HCT116 (cell line): ENCODE measurements at regions not wholly inside any gene's neighbourhood (a gene's known extent, or its start where the extent isn't known, plus 50 kb on each side); places are given as distances from the start of the nearest gene placed in this dataset.

Experiments
- ATAC-seq: fragments of 200-7000 bp; cut with Tn5 transposase; 2 replicates; pipeline ENCODE4 v1.9.1; 2020; ENCODE audit warnings: mild to moderate bottlenecking, moderate library complexity
- BruUV-seq: library from RNA; stranded (reverse); fragments of 400-500 nt; replicated peaks from 2 replicates; lab custom pipeline; 2021; lab: Mats Ljungman, UMichigan
- CTCF ChIA-PET: fragments of 300-600 bp; sonication (Branson Sonifier 250); formaldehyde crosslinking; loops from one replicate; lab custom pipeline; 2021; ENCODE audit warnings: antibody characterized with exemption; lab: Charles Lee
- POLR2A ChIA-PET: fragments of 300-600, 350-600 bp; sonication (Branson Sonifier 250); formaldehyde crosslinking; loops from one replicate; lab custom pipeline; 2021; ENCODE audit warnings: antibody characterized with exemption; lab: Charles Lee
- RAD21 ChIA-PET, 2 experiments: fragments of 300-600 bp; sonication (Branson Sonifier 250); formaldehyde crosslinking; loops; one replicate each; lab custom pipeline; 2023; ENCODE audit warnings: low total read pairs in 2 of 2; ENCODE audit not compliant: uncharacterized antibody in 2 of 2, unreplicated experiment in 2 of 2, low non-redundant PET in 1 of 2; lab: Charles Lee
- DNase-seq: peaks from one replicate; pipeline ENCODE4 v3.0.0-alpha.2; 2010; ENCODE audit warnings: low read depth, low spot score
- H2AFZ ChIP-seq: fragments of 200-600 bp; shearing (Covaris generic), sonication (generic); 2 replicates; pipeline ENCODE4 v1.6.1; 2017; ENCODE audit warnings: low read depth, mixed run types, mixed read lengths, antibody characterized with exemption, low read length; ENCODE audit not compliant: poor library complexity, severe bottlenecking
- H3K27ac ChIP-seq: 2 replicates; pipeline ENCODE4 v1.5.1; 2012; ENCODE audit warnings: low read depth, low read length
- H3K27me3 ChIP-seq: fragments of 200-600 bp; sonication (generic); 2 replicates; pipeline ENCODE4 v1.6.1; 2016; ENCODE audit warnings: mixed run types, low read length, mixed read lengths; ENCODE audit not compliant: insufficient read depth
- H3K36me3 ChIP-seq, 2 experiments: fragments of 200-500 bp in 1 of 2; fragments of 200-600 bp in 1 of 2; sonication (Bioruptor generic) in 1 of 2; sonication (generic) in 1 of 2; 2 replicates each; pipeline versions ENCODE4 v1.5.1 to v1.6.1; 2014 to 2016; ENCODE audit warnings: low read length in 2 of 2, inconsistent platforms in 1 of 2, mixed read lengths in 1 of 2, mixed run types in 1 of 2; ENCODE audit not compliant: insufficient read depth in 2 of 2, control insufficient read depth in 1 of 2
- H3K4me1 ChIP-seq, 2 experiments: fragments of 200-600 bp in 1 of 2; sonication (generic) in 1 of 2; 2 replicates each; pipeline versions ENCODE4 v1.5.1 to v1.6.1; 2012 to 2017; ENCODE audit warnings: low read length in 2 of 2, inconsistent platforms in 1 of 2, mild to moderate bottlenecking in 1 of 2, mixed read lengths in 1 of 2, mixed run types in 1 of 2, moderate library complexity in 1 of 2; ENCODE audit not compliant: insufficient read depth in 2 of 2, control insufficient read depth in 1 of 2
- H3K4me2 ChIP-seq: fragments of 200-600 bp; sonication (generic); 2 replicates; pipeline ENCODE4 v1.6.1; 2017; ENCODE audit warnings: mixed run types, low read length, mixed read lengths
- H3K4me3 ChIP-seq, 2 experiments: fragments of 200-600 bp in 1 of 2; sonication (generic) in 1 of 2; replicated peaks in 1 of 2; 2 replicates each; pipeline ENCODE4 v1.5.1; 2011 to 2016; ENCODE audit warnings: low read length in 2 of 2, control low read depth in 1 of 2, low read depth in 1 of 2, mild to moderate bottlenecking in 1 of 2, mixed read lengths in 1 of 2, mixed run types in 1 of 2
- H3K79me2 ChIP-seq: fragments of 200-600 bp; sonication (generic); 2 replicates; pipeline ENCODE4 v1.6.1; 2017; ENCODE audit warnings: mild to moderate bottlenecking, mixed run types, low read length, moderate library complexity, mixed read lengths; ENCODE audit not compliant: insufficient read depth
- H3K9ac ChIP-seq: fragments of 200-600 bp; sonication (generic); 2 replicates; pipeline ENCODE4 v1.6.1; 2016; ENCODE audit warnings: low read length, mixed read lengths
- H3K9me2 ChIP-seq: fragments of 200-600 bp; sonication (generic), shearing (Covaris generic); 2 replicates; pipeline ENCODE4 v1.6.1; 2017; ENCODE audit warnings: mixed run types, mild to moderate bottlenecking, moderate library complexity; ENCODE audit not compliant: insufficient read depth
- H3K9me3 ChIP-seq, 2 experiments: fragments of 200-500 bp in 1 of 2; fragments of 200-600 bp in 1 of 2; sonication (Bioruptor generic) in 1 of 2; sonication (generic) in 1 of 2; 2 replicates each; pipeline ENCODE4 v1.6.1; 2014 to 2017; ENCODE audit warnings: low read length in 2 of 2, mixed read lengths in 2 of 2, inconsistent platforms in 1 of 2, low read depth in 1 of 2, mild to moderate bottlenecking in 1 of 2, mixed run types in 1 of 2, moderate library complexity in 1 of 2; ENCODE audit not compliant: control insufficient read depth in 1 of 2, insufficient read depth in 1 of 2
- H4K20me1 ChIP-seq: fragments of 200-600 bp; sonication (generic), shearing (Covaris generic); 2 replicates; pipeline ENCODE4 v1.6.1; 2017; ENCODE audit warnings: mixed run types, mild to moderate bottlenecking, moderate library complexity; ENCODE audit not compliant: insufficient read depth
- CBX3 ChIP-seq: IDR thresholded peaks from 2 replicates; pipeline ENCODE4 v1.6.1; 2012; ENCODE audit warnings: low read depth
- CEBPB ChIP-seq: IDR thresholded peaks from 2 replicates; pipeline ENCODE4 v1.6.1; 2012; ENCODE audit warnings: low read depth
- EGR1 ChIP-seq: IDR thresholded peaks from 2 replicates; pipeline ENCODE4 v1.6.1; 2012; ENCODE audit warnings: low read depth
- ELF1 ChIP-seq: IDR thresholded peaks from 2 replicates; pipeline ENCODE4 v1.6.1; 2012; ENCODE audit warnings: low read depth, borderline replicate concordance
- EZH2 ChIP-seq: fragments of 200-600 bp; sonication (generic); IDR thresholded peaks from 2 replicates; pipeline ENCODE4 v1.6.1; 2017; ENCODE audit warnings: antibody characterized with exemption, mixed run types
- EZH2phosphoT487 ChIP-seq: fragments of 200-600 bp; IDR thresholded peaks from 2 replicates; pipeline ENCODE4 v1.6.1; 2018; ENCODE audit warnings: antibody characterized with exemption, borderline replicate concordance
- FOSL1 ChIP-seq: IDR thresholded peaks from 2 replicates; pipeline ENCODE4 v1.6.1; 2012; ENCODE audit warnings: low read depth
- JUND ChIP-seq: IDR thresholded peaks from 2 replicates; pipeline ENCODE4 v1.6.1; 2012
- MAX ChIP-seq: IDR thresholded peaks from 2 replicates; pipeline ENCODE4 v1.6.1; 2012
- POLR2A ChIP-seq: IDR thresholded peaks from 2 replicates; pipeline ENCODE4 v1.7.0; 2011; ENCODE audit warnings: borderline replicate concordance; ENCODE audit not compliant: insufficient read depth, insufficient read length; ENCODE audit errors: extremely low read depth
- RAD21 ChIP-seq: IDR thresholded peaks from 2 replicates; pipeline ENCODE4 v1.6.1; 2012; ENCODE audit warnings: low read depth, mild to moderate bottlenecking
- SIN3A ChIP-seq: IDR thresholded peaks from 2 replicates; pipeline ENCODE4 v1.6.1; 2012; ENCODE audit warnings: low read depth
- SP1 ChIP-seq: IDR thresholded peaks from 2 replicates; pipeline ENCODE4 v1.6.1; 2012; ENCODE audit warnings: low read depth
- TCF7L2 ChIP-seq: IDR thresholded peaks from 2 replicates; pipeline ENCODE4 v1.7.0; 2011; ENCODE audit warnings: borderline replicate concordance, inconsistent platforms; ENCODE audit not compliant: insufficient read depth, insufficient read length; ENCODE audit errors: extremely low read depth
- ZBTB33 ChIP-seq: IDR thresholded peaks from 2 replicates; pipeline ENCODE4 v1.6.1; 2011; ENCODE audit warnings: mild to moderate bottlenecking, low read length, moderate library complexity; ENCODE audit not compliant: insufficient replicate concordance; ENCODE audit errors: extremely low read depth
- ZFX ChIP-seq: fragments of 450-650 bp; IDR thresholded peaks from 2 replicates; pipeline ENCODE4 v1.6.1; 2017
- ZNF274 ChIP-seq: fragments of 200-500 bp; sonication (Bioruptor generic); IDR thresholded peaks from 2 replicates; pipeline ENCODE4 v1.6.1; 2014; ENCODE audit warnings: mild to moderate bottlenecking, low read depth, low read length, inconsistent platforms
- intact Hi-C: fragments of 100-400 bp; cut with micrococcal nuclease; formaldehyde crosslinking; loops from 2 replicates; pipeline ENCODE4 v1.10.0; 2022
- TF ChIP-seq, protein P1 (sequence below), 3 experiments: fragments of 200-600 bp in 1 of 3; sonication (generic) in 1 of 3; IDR thresholded peaks in 2 of 3; conservative IDR thresholded peaks in 1 of 3; 2 replicates each; pipeline ENCODE4 v1.5.1; 2012 to 2017; ENCODE audit warnings: low read depth in 2 of 3, low read length in 2 of 3, antibody characterized with exemption in 1 of 3, borderline replicate concordance in 1 of 3, control low read depth in 1 of 3, mild to moderate bottlenecking in 1 of 3, mixed read lengths in 1 of 3, mixed run types in 1 of 3, moderate library complexity in 1 of 3; ENCODE audit not compliant: insufficient read depth in 1 of 3

DNA sequence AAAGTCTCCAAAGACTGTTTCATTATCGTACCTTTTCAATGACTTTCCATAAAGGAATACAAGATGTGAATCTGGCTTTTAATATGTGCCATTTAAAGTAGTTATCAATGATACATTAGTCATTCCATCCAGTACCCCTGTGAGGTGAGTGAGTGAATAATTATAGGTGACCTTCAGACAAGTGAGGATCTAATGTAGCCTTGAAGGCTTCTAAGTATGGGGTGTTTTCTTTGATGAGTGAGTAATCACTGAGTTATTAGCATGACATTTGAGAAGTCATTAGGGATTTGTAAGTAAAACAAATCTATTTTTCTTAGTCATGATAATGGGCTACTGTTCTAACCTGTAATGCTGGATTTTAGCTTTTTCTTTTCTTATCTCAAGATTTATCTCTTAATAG, 831.4 kb downstream of the ADGRL2 start:
- Histone ChIP-seq H3K4me3 (no peak overlapping the region), H3K27ac (peak overlapping the region; percentile 17; the same call in 1 of the 2 replicates), H4K20me1 (no peaks in the 10 kb centered on the region), H3K9me3 (peaks cover 3 to 4% of the 10 kb centered on the region in 2 experiments; a peak in 1 of 4 replicates), H3K4me2 (peak overlapping the region; percentile 36), H3K9ac (no peak overlapping the region), H3K27me3 (no peaks in the 10 kb centered on the region), H3K79me2 (no peaks in the 10 kb centered on the region), H2AFZ (no peak overlapping the region), H3K36me3 (no peaks in the 10 kb centered on the region), H3K9me2 (no peaks in the 10 kb centered on the region), H3K4me1 (peaks cover 0 to 14% of the 10 kb centered on the region in 2 experiments; a peak in 2 of 4 replicates)
- ChIA-PET POLR2A (no interaction called here), RAD21 (no interaction called here), CTCF (no interaction called here)
- TF ChIP-seq TCF7L2 (peak; percentile 93), EGR1 (no peak), ZNF274 (no peak), SP1 (0 out of 2 replicates have a peak, but pooled peaks have one; percentile 24), JUND (peak; percentile 39), POLR2A (no peak), MAX (no peak), ELF1 (no peak), RAD21 (no peak), EZH2phosphoT487 (no peak), SIN3A (no peak), FOSL1 (peak; percentile 61; the same call in 1 of the 2 replicates), CEBPB (no peak), CBX3 (no peak)
- ATAC-seq: peak; percentile 67
- BruUV-seq: no TSS peak
- DNase-seq: peak; percentile 16
- intact Hi-C loops: no loop called here

- no peak overlapping the region for H2AFZ ChIP-seq
- H3K4me2 ChIP-seq: no peak overlapping the region
- H3K79me2 ChIP-seq: no peaks in the 10 kb centered on the region
- peaks cover 0 to 14% of the 10 kb centered on the region in 2 experiments; a peak in 2 of 4 replicates for H3K4me1 ChIP-seq
- H4K20me1 ChIP-seq: no peaks in the 10 kb centered on the region
- H3K9me2 ChIP-seq: no peaks in the 10 kb centered on the region
- H3K36me3 ChIP-seq: no peaks in the 10 kb centered on the region
- no peak for DNase-seq
- TF ChIP-seq EZH2: no peak
- TF ChIP-seq RAD21: no peak
- TF ChIP-seq ZBTB33: no peak
- TF ChIP-seq EGR1: no peak
- TF ChIP-seq ZFX: no peak
- no peak for TF ChIP-seq POLR2A
- TF ChIP-seq EZH2phosphoT487: no peak
- no peak for TF ChIP-seq TCF7L2
- TF ChIP-seq FOSL1: no peak
- TF ChIP-seq, protein P1, sequence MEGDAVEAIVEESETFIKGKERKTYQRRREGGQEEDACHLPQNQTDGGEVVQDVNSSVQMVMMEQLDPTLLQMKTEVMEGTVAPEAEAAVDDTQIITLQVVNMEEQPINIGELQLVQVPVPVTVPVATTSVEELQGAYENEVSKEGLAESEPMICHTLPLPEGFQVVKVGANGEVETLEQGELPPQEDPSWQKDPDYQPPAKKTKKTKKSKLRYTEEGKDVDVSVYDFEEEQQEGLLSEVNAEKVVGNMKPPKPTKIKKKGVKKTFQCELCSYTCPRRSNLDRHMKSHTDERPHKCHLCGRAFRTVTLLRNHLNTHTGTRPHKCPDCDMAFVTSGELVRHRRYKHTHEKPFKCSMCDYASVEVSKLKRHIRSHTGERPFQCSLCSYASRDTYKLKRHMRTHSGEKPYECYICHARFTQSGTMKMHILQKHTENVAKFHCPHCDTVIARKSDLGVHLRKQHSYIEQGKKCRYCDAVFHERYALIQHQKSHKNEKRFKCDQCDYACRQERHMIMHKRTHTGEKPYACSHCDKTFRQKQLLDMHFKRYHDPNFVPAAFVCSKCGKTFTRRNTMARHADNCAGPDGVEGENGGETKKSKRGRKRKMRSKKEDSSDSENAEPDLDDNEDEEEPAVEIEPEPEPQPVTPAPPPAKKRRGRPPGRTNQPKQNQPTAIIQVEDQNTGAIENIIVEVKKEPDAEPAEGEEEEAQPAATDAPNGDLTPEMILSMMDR (IDR thresholded peaks at IDR 0.05 in 2 of 3, conservative IDR thresholded peaks at IDR 0.05 in 1 of 3; ENCODE audit: borderline replicate concordance in 1 of 3, insufficient read depth in 1 of 3, low read depth in 2 of 3, low read length in 2 of 3): no peak
- ATAC-seq: no peak
- H3K27me3 ChIP-seq: no peaks in the 10 kb centered on the region
- H3K4me3 ChIP-seq: no peak overlapping the region
- intact Hi-C loops: no loop called here
- CTCF ChIA-PET: no interaction called here
- H3K9me3 ChIP-seq: peaks cover 0 to 3% of the 10 kb centered on the region in 2 experiments; a peak in 2 of 4 replicates
- BruUV-seq: no TSS peak
- RAD21 ChIA-PET: no interaction called here
- H3K9ac ChIP-seq: no peak overlapping the region
- H3K27ac ChIP-seq: no peak overlapping the region
- POLR2A ChIA-PET: no interaction called here
Measured at GRCh38 chr1:82628887-82629286, 828.2 kb downstream of the ADGRL2 start.
